IMR-90 (cell line): ENCODE measurements at regions not wholly inside any gene's neighbourhood (a gene's known extent, or its start where the extent isn't known, plus 50 kb on each side); places are given as distances from the start of the nearest gene placed in this dataset.

Experiments used
- ATAC-seq: fragments of 200-7000 bp; cut with Tn5 transposase; 2 replicates; pipeline ENCODE4 v1.9.1; 2020; ENCODE audit warnings: low read depth, mild to moderate bottlenecking, moderate library complexity
- BruUV-seq: library from RNA; stranded (reverse); fragments of 400-500 nt; replicated peaks from 2 replicates; lab custom pipeline; 2021; lab: Mats Ljungman, UMichigan
- CTCF ChIA-PET: fragments of 300-600 bp; formaldehyde crosslinking; extraction: SDS; loops from one replicate; lab custom pipeline; 2021; ENCODE audit warnings: antibody characterized with exemption; lab: Yijun Ruan, JAX
- POLR2A ChIA-PET: fragments of 300-600 bp; sonication (Branson Sonifier 250); formaldehyde crosslinking; loops from one replicate; lab custom pipeline; 2022; ENCODE audit warnings: antibody characterized with exemption; ENCODE audit not compliant: unreplicated experiment; lab: Charles Lee
- DNase-seq: peaks from one replicate; pipeline ENCODE4 v3.0.0; 2013
- H2AFZ ChIP-seq: replicated peaks from 2 replicates; pipeline ENCODE3; 2013; ENCODE audit warnings: low read length, mild to moderate bottlenecking; ENCODE audit not compliant: poor library complexity
- H2AK5ac ChIP-seq: 2 replicates; pipeline ENCODE4 v1.6.1; 2013; ENCODE audit warnings: low read depth, low read length, inconsistent platforms
- H2AK9ac ChIP-seq: replicated peaks from 2 replicates; pipeline ENCODE3; 2013; ENCODE audit warnings: mild to moderate bottlenecking, low read depth, low read length, moderate library complexity; ENCODE audit not compliant: poor library complexity
- H2BK120ac ChIP-seq: 2 replicates; pipeline ENCODE4 v1.6.1; 2013; ENCODE audit warnings: low read depth, low read length, inconsistent platforms
- H2BK15ac ChIP-seq: 3 replicates; pipeline ENCODE4 v1.6.1; 2013; ENCODE audit warnings: low read depth, low read length, inconsistent platforms
- H2BK20ac ChIP-seq: 2 replicates; pipeline ENCODE4 v1.6.1; 2013; ENCODE audit warnings: low read depth, mild to moderate bottlenecking, inconsistent platforms, low read length, moderate library complexity
- H2BK5ac ChIP-seq: 2 replicates; pipeline ENCODE4 v1.6.1; 2013; ENCODE audit warnings: mild to moderate bottlenecking, low read depth, low read length, inconsistent platforms; ENCODE audit not compliant: poor library complexity, severe bottlenecking
- H3K14ac ChIP-seq: replicated peaks from 2 replicates; pipeline ENCODE4 v1.6.1; 2013; ENCODE audit warnings: low read depth, low read length, inconsistent platforms
- H3K18ac ChIP-seq: 2 replicates; pipeline ENCODE4 v1.6.1; 2013; ENCODE audit warnings: low read depth, low read length, control low read depth
- H3K23ac ChIP-seq: 2 replicates; pipeline ENCODE4 v1.6.1; 2013; ENCODE audit warnings: low read depth, low read length, inconsistent platforms
- H3K27ac ChIP-seq: 2 replicates; pipeline ENCODE4 v1.5.1; 2013; ENCODE audit warnings: mild to moderate bottlenecking, control low read depth, low read length; ENCODE audit not compliant: insufficient read depth
- H3K27me3 ChIP-seq: 2 replicates; pipeline ENCODE4 v1.6.1; 2013; ENCODE audit warnings: low read length; ENCODE audit not compliant: control insufficient read depth, insufficient read depth
- H3K36me3 ChIP-seq: 2 replicates; pipeline ENCODE4 v1.6.1; 2013; ENCODE audit warnings: low read length, mixed read lengths; ENCODE audit not compliant: control insufficient read depth, insufficient read depth
- H3K4ac ChIP-seq: 2 replicates; pipeline ENCODE4 v1.6.1; 2013; ENCODE audit warnings: low read depth, low read length, inconsistent platforms
- H3K4me1 ChIP-seq: 2 replicates; pipeline ENCODE4 v1.6.1; 2013; ENCODE audit warnings: low read length, mixed read lengths; ENCODE audit not compliant: control insufficient read depth, insufficient read depth
- H3K4me2 ChIP-seq: 2 replicates; pipeline ENCODE4 v1.6.1; 2013; ENCODE audit warnings: low read depth, mild to moderate bottlenecking, control low read depth, low read length, moderate library complexity
- H3K4me3 ChIP-seq: 2 replicates; pipeline ENCODE4 v1.5.1; 2013; ENCODE audit warnings: low read depth, mild to moderate bottlenecking, control low read depth, low read length, moderate library complexity; ENCODE audit not compliant: insufficient read depth
- H3K56ac ChIP-seq: 2 replicates; pipeline ENCODE4 v1.6.1; 2013; ENCODE audit warnings: low read length, inconsistent platforms; ENCODE audit not compliant: insufficient read depth; ENCODE audit errors: extremely low read depth
- H3K79me1 ChIP-seq, 2 experiments: 2 replicates each; pipeline ENCODE4 v1.6.1; 2013; ENCODE audit warnings: low read length in 2 of 2, inconsistent platforms in 1 of 2, low read depth in 1 of 2
- H3K9ac ChIP-seq: 2 replicates; pipeline ENCODE4 v1.6.1; 2013; ENCODE audit warnings: low read depth, low read length, control low read depth
- H3K9me1 ChIP-seq: 2 replicates; pipeline ENCODE4 v1.6.1; 2013; ENCODE audit warnings: low read length, inconsistent platforms; ENCODE audit not compliant: insufficient read depth
- H3K9me3 ChIP-seq: 2 replicates; pipeline ENCODE4 v1.6.1; 2013; ENCODE audit warnings: low read length; ENCODE audit not compliant: control insufficient read depth, insufficient read depth
- H4K20me1 ChIP-seq: 2 replicates; pipeline ENCODE4 v1.6.1; 2013; ENCODE audit warnings: low read length, inconsistent platforms; ENCODE audit not compliant: insufficient read depth
- H4K5ac ChIP-seq: 2 replicates; pipeline ENCODE4 v1.6.1; 2013; ENCODE audit warnings: mild to moderate bottlenecking, low read depth, low read length, control low read depth
- H4K8ac ChIP-seq, 2 experiments: 2 replicates each; pipeline ENCODE4 v1.6.1; 2013; ENCODE audit warnings: low read depth in 2 of 2, low read length in 2 of 2, control low read depth in 1 of 2, inconsistent platforms in 1 of 2
- H4K91ac ChIP-seq: 2 replicates; pipeline ENCODE4 v1.6.1; 2013; ENCODE audit warnings: low read depth, low read length, inconsistent platforms; ENCODE audit not compliant: insufficient read depth
- MAFK ChIP-seq: IDR thresholded peaks from 2 replicates; pipeline ENCODE4 v1.6.1; 2012; ENCODE audit warnings: low read depth, low read length, improper control_type of control experiment
- WGBS, 2 experiments: methylation state at CpG; one replicate each; pipeline versions ENCODE4 v1.1.5 to v1.1.7; 2013; ENCODE audit warnings: missing lambda C conversion rate in 2 of 2; ENCODE audit not compliant: insufficient read length in 1 of 2; ENCODE audit errors: extremely low coverage in 2 of 2; 5-methylcytosine and 5-hydroxymethylcytosine counted together
- dilution Hi-C: fragments of 300-500 bp; cut with HindIII; formaldehyde crosslinking; loops from one replicate; pipeline ENCODE4 v1.14.3; 2018; ENCODE audit warnings: low sequenced_read_pairs; ENCODE audit not compliant: unreplicated experiment
- in situ Hi-C: fragments of 300-500 bp; cut with MboI; formaldehyde crosslinking; loops from 3 replicates; pipeline ENCODE4 v1.14.3; 2019; ENCODE audit warnings: low sequenced_read_pairs, inconsistent platforms, mixed read lengths
- intact Hi-C: fragments of 100-400 bp; cut with micrococcal nuclease; formaldehyde crosslinking; loops from 2 replicates; pipeline ENCODE4 v1.10.0; 2022

GRCh38 chr3:174482541-174482940 lies 376.6 kb upstream of the NAALADL2 start:
- in situ Hi-C loops = no loop called here
- Histone ChIP-seq H3K4me2 (no peak overlapping the region), H3K4ac (no peak overlapping the region), H3K9me1 (no peaks in the 10 kb centered on the region), H3K14ac (no peak overlapping the region), H2BK120ac (no peak overlapping the region), H3K23ac (no peak overlapping the region), H3K27ac (no peak overlapping the region), H4K20me1 (no peaks in the 10 kb centered on the region), H3K4me1 (no peaks in the 10 kb centered on the region), H2BK20ac (no peak overlapping the region), H3K4me3 (no peak overlapping the region), H2BK5ac (no peak overlapping the region), H2AK9ac (no peak overlapping the region), H3K36me3 (no peaks in the 10 kb centered on the region), H3K9me3 (no peaks in the 10 kb centered on the region), H3K9ac (no peak overlapping the region), H4K91ac (no peak overlapping the region), H2AK5ac (no peak overlapping the region), H4K8ac (no peak overlapping the region), H3K18ac (no peak overlapping the region), H2BK15ac (no peak overlapping the region), H3K56ac (no peak overlapping the region), H2AFZ (no peak overlapping the region), H3K79me1 (peaks cover 9 to 10% of the 10 kb centered on the region in 2 experiments; a peak in 3 of 4 replicates), H3K27me3 (no peaks in the 10 kb centered on the region), H4K5ac (no peak overlapping the region)
- no peak for TF ChIP-seq MAFK
- intact Hi-C loops = no loop called here
- ChIA-PET CTCF (no interaction called here), POLR2A (no interaction called here)
- no peak for DNase-seq
- no peak for ATAC-seq
- WGBS, 2 experiments = no CpG with 5 or more reads among the region's 1 CpG
- dilution Hi-C loops = no loop called here
- BruUV-seq = no TSS peak
